K562 (cell line): ENCODE measurements at regions not wholly inside any gene's neighbourhood (a gene's known extent, or its start where the extent isn't known, plus 50 kb on each side); places are given as distances from the start of the nearest gene placed in this dataset.

ENCODE experiments used
- CXXC5 ChIP-seq: fragments of 250-450 bp; sonication (Bioruptor Pico); IDR thresholded peaks from 2 replicates; pipeline ENCODE4 v1.8.0; 2022; ENCODE audit warnings: inconsistent platforms, mild to moderate bottlenecking, moderate library complexity
- HDAC3 ChIP-seq: fragments of 450-650 bp; IDR thresholded peaks from 2 replicates; pipeline ENCODE4 v1.6.1; 2018; ENCODE audit warnings: borderline replicate concordance, mild to moderate bottlenecking, moderate library complexity; ENCODE audit not compliant: partially characterized antibody
- JUN ChIP-seq, 2 experiments: sonication (generic) in 1 of 2; formaldehyde crosslinking in 1 of 2; IDR thresholded peaks; 2 replicates each; pipeline versions ENCODE4 v1.6.1 to v1.8.0; 2012 to 2022; ENCODE audit warnings: borderline replicate concordance in 2 of 2, mild to moderate bottlenecking in 2 of 2, improper control_type of control experiment in 1 of 2, low read depth in 1 of 2, low read length in 1 of 2, missing genetic modification reagents in 1 of 2
- NR3C1 ChIP-seq: sonication (generic); formaldehyde crosslinking; IDR thresholded peaks from 2 replicates; pipeline ENCODE4 v1.8.1; 2022; ENCODE audit warnings: missing genetic modification reagents
- PTRF ChIP-seq: fragments of 450-650 bp; IDR thresholded peaks from 2 replicates; pipeline ENCODE4 v1.6.1; 2016; ENCODE audit warnings: mild to moderate bottlenecking, missing genetic modification characterization, missing compliant biosample characterization
- RBM25 ChIP-seq: fragments of 200-400 bp; formaldehyde crosslinking; IDR thresholded peaks from 2 replicates; pipeline ENCODE4 v1.6.1; 2018; ENCODE audit warnings: low read length, low read depth, moderate library complexity; ENCODE audit not compliant: severe bottlenecking
- TF ChIP-seq, protein P1 (sequence below), 3 experiments: fragments of 200-800 bp in 1 of 3; sonication (Bioruptor generic) in 1 of 3; sonication (generic) in 1 of 3; formaldehyde crosslinking in 1 of 3; IDR thresholded peaks; 2 replicates each; pipeline versions ENCODE4 v1.6.1 to v1.8.0; 2016 to 2022; ENCODE audit warnings: mild to moderate bottlenecking in 2 of 3, missing compliant biosample characterization in 2 of 3, missing genetic modification characterization in 2 of 3, missing genetic modification reagents in 1 of 3
- TF ChIP-seq, protein P2 (sequence below), 2 experiments: fragments of 450-650 bp; IDR thresholded peaks; 2 replicates each; pipeline ENCODE4 v1.6.1; 2016

DNA sequence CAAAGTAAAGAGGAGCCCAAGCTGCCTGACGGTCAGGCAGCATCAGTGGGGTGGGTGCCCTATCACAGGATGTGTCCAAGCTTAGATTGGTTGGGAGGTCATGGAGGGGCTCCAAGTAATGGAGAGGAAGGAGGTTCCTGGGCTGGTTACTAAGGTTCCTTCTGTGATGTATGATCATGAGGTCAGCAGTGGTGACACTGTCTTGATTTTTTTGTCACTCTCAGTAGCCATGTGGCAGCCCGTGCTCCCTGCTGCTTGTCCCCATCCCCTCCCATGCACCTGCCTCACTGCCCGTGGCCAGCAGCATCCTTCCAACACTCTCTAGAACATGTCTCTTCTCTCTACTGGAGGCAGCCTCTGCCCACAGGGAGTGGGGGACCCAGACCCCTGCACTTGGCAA, 261.7 kb downstream of the TLE3 start (continued):
- TF ChIP-seq, protein P1, sequence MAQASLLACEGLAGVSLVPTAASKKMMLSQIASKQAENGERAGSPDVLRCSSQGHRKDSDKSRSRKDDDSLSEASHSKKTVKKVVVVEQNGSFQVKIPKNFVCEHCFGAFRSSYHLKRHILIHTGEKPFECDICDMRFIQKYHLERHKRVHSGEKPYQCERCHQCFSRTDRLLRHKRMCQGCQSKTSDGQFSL (CRISPR knock-in tag; IDR thresholded peaks at IDR 0.05): no peak
- TF ChIP-seq, protein P1 (tag; IDR thresholded peaks at IDR 0.05): no peak
- TF ChIP-seq, protein P2, sequence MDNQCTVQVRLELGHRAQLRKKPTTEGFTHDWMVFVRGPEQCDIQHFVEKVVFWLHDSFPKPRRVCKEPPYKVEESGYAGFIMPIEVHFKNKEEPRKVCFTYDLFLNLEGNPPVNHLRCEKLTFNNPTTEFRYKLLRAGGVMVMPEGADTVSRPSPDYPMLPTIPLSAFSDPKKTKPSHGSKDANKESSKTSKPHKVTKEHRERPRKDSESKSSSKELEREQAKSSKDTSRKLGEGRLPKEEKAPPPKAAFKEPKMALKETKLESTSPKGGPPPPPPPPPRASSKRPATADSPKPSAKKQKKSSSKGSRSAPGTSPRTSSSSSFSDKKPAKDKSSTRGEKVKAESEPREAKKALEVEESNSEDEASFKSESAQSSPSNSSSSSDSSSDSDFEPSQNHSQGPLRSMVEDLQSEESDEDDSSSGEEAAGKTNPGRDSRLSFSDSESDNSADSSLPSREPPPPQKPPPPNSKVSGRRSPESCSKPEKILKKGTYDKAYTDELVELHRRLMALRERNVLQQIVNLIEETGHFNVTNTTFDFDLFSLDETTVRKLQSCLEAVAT (IDR thresholded peaks at IDR 0.05): no peak
- no peak for TF ChIP-seq RBM25
- no peak for TF ChIP-seq CXXC5 (CRISPR knock-in tag)
- no peak for TF ChIP-seq PTRF (tag)
- TF ChIP-seq HDAC3: no peak
- TF ChIP-seq NR3C1: no peak
- TF ChIP-seq JUN (IDR thresholded peaks at IDR 0.05; ENCODE audit: borderline replicate concordance, low read depth, low read length): no peak
- TF ChIP-seq JUN (CRISPR knock-in tag; IDR thresholded peaks at IDR 0.05; ENCODE audit: borderline replicate concordance): no peak
